PC-3 (cell line): ENCODE measurements at regions not wholly inside any gene's neighbourhood (a gene's known extent, or its start where the extent isn't known, plus 50 kb on each side); places are given as distances from the start of the nearest gene placed in this dataset.

Experiments
- CTCF ChIP-seq: fragments of 300-600 bp; sonication (generic); conservative IDR thresholded peaks from 2 replicates; pipeline ENCODE4 v1.5.1; 2017; ENCODE audit warnings: antibody characterized with exemption, low read depth, mild to moderate bottlenecking, low read length
- EZH2 ChIP-seq: fragments of 300-600 bp; sonication (generic); IDR thresholded peaks from one replicate; pipeline ENCODE4 v1.6.1; 2017; ENCODE audit warnings: antibody characterized with exemption, mild to moderate bottlenecking, low read length; ENCODE audit not compliant: unreplicated experiment
- EZH2phosphoT487 ChIP-seq: fragments of 300-600 bp; sonication (generic); IDR thresholded peaks from 2 replicates; pipeline ENCODE4 v1.6.1; 2018; ENCODE audit warnings: mild to moderate bottlenecking, antibody characterized with exemption, low read length, borderline replicate concordance

DNA sequence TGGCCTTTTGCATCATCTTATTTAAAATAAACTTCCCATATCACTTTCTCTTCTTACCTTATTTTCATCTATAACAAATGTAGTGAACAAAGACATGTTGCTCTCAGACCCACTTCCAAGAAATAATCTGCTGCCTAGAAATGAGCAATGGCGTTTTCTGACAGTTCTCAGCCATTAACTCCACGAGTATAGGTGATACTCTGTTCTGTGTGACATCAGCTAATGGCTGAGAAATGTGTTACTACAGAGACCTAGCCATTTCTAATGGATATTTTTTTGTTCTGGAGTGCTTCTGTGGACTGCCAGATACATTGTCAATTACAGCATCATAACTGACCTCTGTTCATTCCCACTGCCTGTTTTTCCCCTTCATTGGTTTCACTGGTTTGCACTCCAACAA lies 67.8 kb downstream of the CCDC59 start:
- no peak for TF ChIP-seq CTCF
- no peak for TF ChIP-seq EZH2
- no peak for TF ChIP-seq EZH2phosphoT487
